ENCODE measurements at regions not wholly inside any gene's neighbourhood (a gene's known extent, or its start where the extent isn't known, plus 50 kb on each side); places are given as distances from the start of the nearest gene placed in this dataset.

GRCh38 chr4:176939445-176939844, 146.7 kb upstream of the VEGFC start:
- no peak for TF ChIP-seq CTCF (IDR thresholded peaks at IDR 0.05)
- no peak for TF ChIP-seq POLR2A (IDR thresholded peaks at IDR 0.05)

Measured in uterus (tissue), 2 donors.